ENCODE measurements at regions not wholly inside any gene's neighbourhood (a gene's known extent, or its start where the extent isn't known, plus 50 kb on each side); places are given as distances from the start of the nearest gene placed in this dataset.

- no peak for TF ChIP-seq EZH2 (IDR thresholded peaks at IDR 0.05; ENCODE audit: insufficient read depth, poor library complexity, severe bottlenecking)
- no peak for TF ChIP-seq EZH2phosphoT487 (IDR thresholded peaks at IDR 0.05; ENCODE audit: insufficient read depth, low read depth)
Observed at GRCh38 chr11:116107229-116107628, 603.0 kb upstream of the CADM1 start.

All from GM23248 (cell line).